HG03064 (cell line): ENCODE measurements at regions not wholly inside any gene's neighbourhood (a gene's known extent, or its start where the extent isn't known, plus 50 kb on each side); places are given as distances from the start of the nearest gene placed in this dataset.

Source experiments
- ATAC-seq: cut with Tn5 transposase; IDR thresholded peaks from one replicate; pipeline ENCODE4 v1.9.1; 2021; ENCODE audit warnings: low read depth; ENCODE audit not compliant: unreplicated experiment

- ATAC-seq, result no peak
Observed at GRCh38 chr14:49994951-49995561, 102.2 kb downstream of the ARF6 start.

GRCh38 chr14:49997991-49998390 is 105.1 kb downstream of the ARF6 start:
- ATAC-seq, result no peak

DNA sequence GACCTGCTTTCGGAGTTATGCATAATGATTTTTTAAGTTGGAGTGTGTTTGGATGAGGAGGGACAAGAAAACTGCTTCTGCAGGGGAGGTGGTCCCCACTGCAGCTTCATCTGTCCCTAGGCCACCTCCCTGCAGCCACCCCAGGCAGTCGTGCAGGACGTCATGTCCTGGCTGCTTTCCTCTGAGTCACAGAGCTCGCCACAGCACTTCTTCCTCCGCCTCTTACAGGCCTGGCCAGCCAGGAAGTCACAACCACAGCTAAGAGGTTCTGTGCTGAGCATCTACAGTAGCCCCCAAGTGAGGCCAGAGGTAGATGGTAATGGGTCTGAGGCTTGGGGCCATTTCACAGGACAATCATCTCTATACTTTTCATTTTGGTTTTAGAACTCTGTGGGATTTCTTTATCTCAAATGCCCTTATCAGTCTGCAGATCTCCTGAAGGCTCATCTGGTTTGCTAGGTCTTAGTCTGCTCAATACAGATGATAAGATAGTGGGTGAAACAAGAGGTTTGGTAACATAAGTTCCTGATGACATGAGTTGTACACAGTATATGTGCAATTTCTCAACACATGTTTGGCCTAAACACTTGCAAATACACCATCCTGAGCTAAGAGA is 106.4 kb downstream of the ARF6 start:
- peak; percentile 45 for ATAC-seq

- no peak for ATAC-seq
Observed at GRCh38 chr14:49999826-50000379, 107.0 kb downstream of the ARF6 start.

GRCh38 chr14:50000380-50001150 is 107.7 kb downstream of the ARF6 start:
- ATAC-seq, result no peak

DNA sequence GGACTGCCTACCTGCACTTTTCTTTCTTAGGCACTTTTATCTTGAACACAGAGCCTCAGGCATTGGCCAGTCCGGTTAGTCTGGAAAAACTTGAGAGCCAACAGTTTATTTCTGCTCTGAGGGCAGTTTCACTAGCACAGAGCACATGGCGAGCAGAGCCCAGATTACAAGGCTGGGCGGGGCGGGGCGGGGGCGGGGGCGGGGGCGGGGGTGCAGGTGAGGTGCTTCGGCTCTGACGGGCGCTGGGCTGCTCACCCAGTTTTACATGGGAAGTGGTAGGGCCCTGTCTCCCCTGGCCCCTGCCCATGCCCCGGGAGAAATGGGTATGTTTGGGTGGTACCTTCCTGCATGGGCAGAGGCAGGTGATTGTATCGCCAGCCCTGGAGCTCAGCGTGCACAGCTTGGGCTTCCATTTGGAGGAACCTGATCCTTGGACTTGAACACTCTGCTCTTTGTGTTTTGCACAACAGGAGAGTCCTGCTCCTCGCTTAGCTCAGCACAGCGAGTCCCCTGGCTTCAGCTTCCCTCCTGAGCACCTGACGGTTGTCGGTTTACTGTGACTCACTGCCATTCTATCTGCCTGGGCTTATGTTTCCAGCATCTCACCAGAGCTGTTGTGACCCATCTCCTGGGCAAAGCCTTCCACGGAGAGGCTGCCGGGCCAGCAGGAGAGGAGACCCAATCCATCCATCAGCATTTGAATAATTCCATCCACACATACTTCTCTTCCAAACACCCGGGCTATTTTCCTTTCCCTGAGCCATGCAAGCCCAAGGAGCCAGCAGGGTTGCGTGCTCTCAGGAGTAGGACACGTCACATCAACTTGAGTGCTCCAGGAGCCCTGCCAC is 108.5 kb downstream of the ARF6 start:
- ATAC-seq, result no peak

DNA sequence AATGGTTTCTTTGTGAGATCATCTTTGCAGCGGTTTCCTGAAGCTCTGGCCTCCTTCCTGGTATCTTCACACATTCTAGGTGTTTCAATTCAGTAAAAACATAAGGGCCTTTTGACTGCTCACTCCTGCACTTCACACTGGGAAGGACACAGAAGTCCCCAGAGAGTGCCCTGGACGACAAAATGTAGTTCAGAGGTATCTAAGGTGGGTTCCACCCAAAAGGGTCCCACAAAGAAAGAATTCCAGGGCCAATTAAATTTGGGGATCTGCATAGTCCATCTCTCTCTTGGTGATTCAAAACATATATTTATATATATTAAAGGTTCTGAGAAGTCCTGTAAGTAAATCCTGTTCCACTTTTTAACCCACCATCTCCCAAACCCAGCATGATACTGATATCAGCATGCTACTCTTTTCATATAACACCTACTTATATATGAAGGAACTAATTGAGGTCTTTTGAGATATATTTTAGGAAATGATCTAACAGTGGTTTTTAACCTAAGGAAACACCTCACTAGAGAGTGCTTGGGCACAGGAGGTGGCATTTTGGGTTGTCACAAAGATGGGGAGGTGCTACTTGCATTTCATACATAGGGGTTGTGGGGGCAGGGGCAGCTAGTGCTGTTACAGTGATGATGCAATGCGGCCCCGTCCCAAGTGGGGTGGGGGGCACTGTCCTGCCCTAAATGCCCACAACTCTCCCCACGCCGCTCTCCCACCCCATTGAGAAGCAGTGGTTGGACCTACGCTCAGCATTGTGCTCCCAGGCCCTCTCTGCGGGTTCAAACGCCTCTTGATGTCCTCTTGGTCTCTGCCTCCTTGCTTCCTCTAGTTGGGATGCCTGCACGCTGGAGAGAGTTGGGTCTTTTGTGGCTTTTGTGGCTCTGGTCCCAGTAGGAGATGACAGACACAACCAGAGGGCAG is 109.4 kb downstream of the ARF6 start:
- no peak for ATAC-seq

- ATAC-seq, result no peak
Observed at GRCh38 chr14:50002926-50003212, 110.0 kb downstream of the ARF6 start.

- peak; percentile 44 for ATAC-seq
Observed at GRCh38 chr14:50003213-50004021, 110.5 kb downstream of the ARF6 start.

DNA sequence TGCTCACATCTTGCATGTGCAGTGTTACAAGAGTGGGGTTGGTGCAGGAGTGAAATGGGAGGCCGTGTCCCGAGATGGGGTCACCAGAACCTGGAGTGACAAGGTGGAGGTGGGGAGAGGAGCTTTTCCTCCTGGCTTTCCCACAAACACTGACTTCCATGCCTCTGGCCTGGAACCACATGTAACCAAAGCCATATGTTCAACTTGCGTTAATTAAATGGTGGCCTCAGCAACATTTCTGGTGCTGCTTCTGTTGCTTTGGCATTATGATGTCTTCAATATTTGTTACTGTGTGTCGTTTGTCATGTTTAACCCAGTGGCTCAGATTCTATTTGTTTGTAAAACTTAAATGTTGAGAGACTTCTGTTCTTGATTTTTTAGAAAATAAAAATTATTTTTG is 110.2 kb downstream of the VCPKMT start:
- ATAC-seq, result no peak

GRCh38 chr14:50007123-50007903 is 109.1 kb downstream of the VCPKMT start:
- no peak for ATAC-seq

DNA sequence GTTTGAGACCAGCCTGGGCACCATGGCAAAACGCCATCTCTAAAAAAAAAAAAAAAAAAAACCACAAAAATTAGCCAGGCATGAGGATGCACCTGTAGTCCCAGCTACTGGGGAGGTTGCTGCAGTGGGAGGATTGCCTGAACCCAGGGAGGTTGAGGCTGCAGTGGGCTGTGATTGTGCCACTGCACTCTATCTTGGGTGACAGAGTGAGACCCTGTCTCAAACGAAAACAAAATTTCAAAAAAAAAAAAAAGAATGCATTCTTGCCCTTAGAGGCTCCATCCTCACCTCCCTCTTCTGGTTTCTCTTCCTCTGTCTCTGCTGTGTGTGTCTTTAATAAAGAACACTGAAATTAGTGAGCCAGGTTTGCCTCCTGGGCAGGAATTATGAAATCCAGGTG is 107.8 kb downstream of the VCPKMT start:
- peak; percentile 58 for ATAC-seq

- ATAC-seq, result no peak
Observed at GRCh38 chr14:50008974-50009373, 107.4 kb downstream of the VCPKMT start.

DNA sequence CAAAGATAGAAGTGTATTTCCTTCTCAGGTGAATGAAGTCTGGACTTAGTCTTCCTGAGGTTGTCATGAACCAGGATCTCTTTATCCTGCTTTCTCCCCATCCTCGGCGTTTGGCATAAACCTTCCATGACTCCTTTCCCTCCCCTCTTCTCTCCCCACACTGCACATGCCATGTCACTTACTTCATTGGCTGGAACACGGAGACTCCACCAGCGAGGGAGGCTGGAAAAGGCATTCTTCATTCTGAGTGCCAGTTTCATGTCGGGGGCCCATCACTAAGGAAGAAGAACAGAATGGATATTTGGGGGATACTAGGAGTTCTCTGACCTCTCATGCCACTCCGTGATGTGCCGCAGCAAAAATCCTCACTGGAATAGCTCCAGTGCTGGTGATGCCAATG is 105.6 kb downstream of the VCPKMT start:
- ATAC-seq, result no peak

- no peak for ATAC-seq
Observed at GRCh38 chr14:50011242-50011641, 105.1 kb downstream of the VCPKMT start.

- ATAC-seq, result no peak
Observed at GRCh38 chr14:50012644-50013043, 103.7 kb downstream of the VCPKMT start.

DNA sequence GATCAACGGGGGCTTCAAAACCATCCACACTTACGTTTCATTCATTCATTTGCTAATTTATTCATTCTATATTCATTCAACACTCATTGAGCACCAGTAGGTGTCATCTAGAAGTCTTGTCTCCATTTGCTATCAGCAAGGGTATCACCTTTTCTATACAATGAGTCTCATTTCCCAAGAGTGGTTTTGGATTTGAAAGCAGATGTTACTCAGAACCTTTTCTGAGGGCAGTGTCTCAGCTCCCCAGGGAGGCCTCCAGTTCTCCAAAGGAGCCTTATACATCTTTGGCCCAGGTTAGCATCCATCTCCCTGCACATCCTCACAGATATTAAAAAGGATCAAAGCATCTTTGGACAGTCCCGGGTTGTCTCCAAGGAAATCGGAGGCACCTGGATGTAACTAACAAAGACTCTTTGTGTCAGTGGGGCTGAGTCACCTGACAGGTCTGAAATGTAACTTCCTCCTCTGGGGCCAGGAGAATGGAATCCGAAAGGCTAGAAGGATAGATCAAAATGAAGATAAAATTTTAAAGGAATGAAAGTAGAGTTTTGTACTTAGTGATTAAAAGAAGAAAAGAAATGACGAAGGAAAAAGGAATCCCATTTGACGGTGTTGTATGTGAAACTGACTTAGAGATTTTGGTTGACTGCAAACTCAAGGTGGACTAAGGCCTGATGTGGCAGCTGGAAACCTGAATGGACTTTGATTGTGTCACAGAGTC is 103.0 kb downstream of the VCPKMT start:
- no peak for ATAC-seq

DNA sequence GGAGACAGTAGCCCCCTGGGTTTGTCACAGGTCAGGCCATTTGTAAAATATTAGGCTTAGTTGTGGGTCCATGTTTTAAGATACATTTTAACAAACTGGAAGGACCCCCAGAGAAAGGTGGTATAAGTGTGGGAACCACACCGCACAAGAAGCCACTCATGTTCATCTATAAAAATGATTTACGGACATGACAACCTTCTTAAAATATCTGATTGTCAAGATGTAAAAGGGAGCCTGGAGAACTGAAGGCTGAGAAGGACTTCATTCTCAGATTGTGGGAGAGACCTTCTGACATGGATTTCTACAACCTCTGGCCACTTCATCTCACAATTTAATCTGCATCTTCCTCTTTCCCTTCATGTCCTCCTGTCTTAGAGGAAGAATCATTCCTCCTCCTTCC is 102.4 kb downstream of the VCPKMT start:
- ATAC-seq, result no peak
